ENCODE measurements at regions not wholly inside any gene's neighbourhood (a gene's known extent, or its start where the extent isn't known, plus 50 kb on each side); places are given as distances from the start of the nearest gene placed in this dataset.

DNA sequence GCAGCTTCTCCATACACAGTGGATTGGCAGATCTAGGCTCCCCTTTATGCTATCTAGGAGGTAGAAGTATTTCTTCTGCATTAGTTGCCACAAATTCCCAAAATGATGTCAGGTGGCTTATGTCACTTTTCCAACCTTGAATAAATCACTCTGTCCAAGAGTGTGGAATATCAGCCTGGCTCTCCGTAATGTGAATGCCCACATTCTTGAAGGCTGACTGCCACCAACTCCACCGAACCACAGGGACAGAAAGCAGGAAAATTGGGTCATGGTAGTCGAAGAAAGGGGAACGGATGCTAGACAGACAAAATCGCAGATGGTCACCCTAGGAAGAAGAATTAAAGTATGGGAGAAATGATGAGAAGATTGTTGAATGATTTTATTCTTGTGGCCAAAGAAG, 624.9 kb upstream of the CDH2 start:
- no peak for DNase-seq (ENCODE audit: low read depth in 1 of 2, low spot score in 1 of 2)
- Histone ChIP-seq H3K4me3 (replicated peaks; ENCODE audit: insufficient read depth, low read length) (no peak overlapping the region), H3K27ac (replicated peaks) (no peak overlapping the region), H3K27me3 (ENCODE audit: insufficient read depth, poor library complexity, severe bottlenecking) (no peaks in the 10 kb centered on the region)
- TF ChIP-seq, protein P1, sequence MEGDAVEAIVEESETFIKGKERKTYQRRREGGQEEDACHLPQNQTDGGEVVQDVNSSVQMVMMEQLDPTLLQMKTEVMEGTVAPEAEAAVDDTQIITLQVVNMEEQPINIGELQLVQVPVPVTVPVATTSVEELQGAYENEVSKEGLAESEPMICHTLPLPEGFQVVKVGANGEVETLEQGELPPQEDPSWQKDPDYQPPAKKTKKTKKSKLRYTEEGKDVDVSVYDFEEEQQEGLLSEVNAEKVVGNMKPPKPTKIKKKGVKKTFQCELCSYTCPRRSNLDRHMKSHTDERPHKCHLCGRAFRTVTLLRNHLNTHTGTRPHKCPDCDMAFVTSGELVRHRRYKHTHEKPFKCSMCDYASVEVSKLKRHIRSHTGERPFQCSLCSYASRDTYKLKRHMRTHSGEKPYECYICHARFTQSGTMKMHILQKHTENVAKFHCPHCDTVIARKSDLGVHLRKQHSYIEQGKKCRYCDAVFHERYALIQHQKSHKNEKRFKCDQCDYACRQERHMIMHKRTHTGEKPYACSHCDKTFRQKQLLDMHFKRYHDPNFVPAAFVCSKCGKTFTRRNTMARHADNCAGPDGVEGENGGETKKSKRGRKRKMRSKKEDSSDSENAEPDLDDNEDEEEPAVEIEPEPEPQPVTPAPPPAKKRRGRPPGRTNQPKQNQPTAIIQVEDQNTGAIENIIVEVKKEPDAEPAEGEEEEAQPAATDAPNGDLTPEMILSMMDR (IDR thresholded peaks at IDR 0.05; ENCODE audit: insufficient read depth, low read length): no peak
- TF ChIP-seq POLR2AphosphoS5 (IDR thresholded peaks at IDR 0.05; ENCODE audit: low read depth) (no peak), GABPA (IDR thresholded peaks at IDR 0.05; ENCODE audit: low read depth) (no peak)

DNA sequence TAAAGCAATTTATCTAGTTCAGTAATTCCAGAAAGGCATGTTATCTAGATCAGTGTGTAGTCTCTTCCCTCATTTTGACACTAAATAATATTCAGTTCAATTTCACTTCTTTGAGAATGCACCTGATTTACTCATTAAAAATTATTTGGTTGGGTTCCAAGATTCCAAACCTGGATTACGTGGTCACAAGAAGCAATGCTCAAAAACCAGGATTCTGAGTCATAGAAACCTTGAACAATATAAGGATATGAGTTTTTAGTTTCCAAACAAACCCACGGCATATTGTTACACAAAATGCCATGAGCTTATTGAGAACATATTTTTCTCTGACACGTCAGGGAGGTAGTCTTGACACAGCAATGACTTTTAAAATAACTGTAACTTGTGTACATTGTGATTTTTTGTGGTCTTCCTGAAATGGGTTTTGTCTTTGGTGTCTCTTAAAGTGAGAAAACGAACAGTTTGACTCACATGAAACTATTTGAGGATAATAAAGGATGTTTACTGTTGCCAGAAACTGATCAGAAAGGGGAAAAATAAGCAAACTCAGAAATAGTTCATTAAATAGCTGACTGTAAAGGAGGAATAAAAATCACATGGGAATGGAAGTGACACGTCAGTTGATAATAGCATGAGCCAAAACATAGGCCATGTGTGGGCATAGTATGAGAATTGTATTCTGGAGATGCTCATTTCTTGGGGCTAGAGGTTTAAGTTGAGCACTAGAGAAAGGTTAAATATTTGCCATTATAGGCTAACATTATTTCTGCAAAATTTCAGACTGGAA, 617.7 kb upstream of the CDH2 start:
- no peak for DNase-seq (ENCODE audit: low read depth in 1 of 2, low spot score in 1 of 2)
- Histone ChIP-seq H3K27ac (replicated peaks) (no peak overlapping the region), H3K4me3 (replicated peaks; ENCODE audit: insufficient read depth, low read length) (no peak overlapping the region), H3K27me3 (ENCODE audit: insufficient read depth, poor library complexity, severe bottlenecking) (no peaks in the 10 kb centered on the region)
- TF ChIP-seq POLR2AphosphoS5 (IDR thresholded peaks at IDR 0.05; ENCODE audit: low read depth): no peak
- TF ChIP-seq, protein P2, sequence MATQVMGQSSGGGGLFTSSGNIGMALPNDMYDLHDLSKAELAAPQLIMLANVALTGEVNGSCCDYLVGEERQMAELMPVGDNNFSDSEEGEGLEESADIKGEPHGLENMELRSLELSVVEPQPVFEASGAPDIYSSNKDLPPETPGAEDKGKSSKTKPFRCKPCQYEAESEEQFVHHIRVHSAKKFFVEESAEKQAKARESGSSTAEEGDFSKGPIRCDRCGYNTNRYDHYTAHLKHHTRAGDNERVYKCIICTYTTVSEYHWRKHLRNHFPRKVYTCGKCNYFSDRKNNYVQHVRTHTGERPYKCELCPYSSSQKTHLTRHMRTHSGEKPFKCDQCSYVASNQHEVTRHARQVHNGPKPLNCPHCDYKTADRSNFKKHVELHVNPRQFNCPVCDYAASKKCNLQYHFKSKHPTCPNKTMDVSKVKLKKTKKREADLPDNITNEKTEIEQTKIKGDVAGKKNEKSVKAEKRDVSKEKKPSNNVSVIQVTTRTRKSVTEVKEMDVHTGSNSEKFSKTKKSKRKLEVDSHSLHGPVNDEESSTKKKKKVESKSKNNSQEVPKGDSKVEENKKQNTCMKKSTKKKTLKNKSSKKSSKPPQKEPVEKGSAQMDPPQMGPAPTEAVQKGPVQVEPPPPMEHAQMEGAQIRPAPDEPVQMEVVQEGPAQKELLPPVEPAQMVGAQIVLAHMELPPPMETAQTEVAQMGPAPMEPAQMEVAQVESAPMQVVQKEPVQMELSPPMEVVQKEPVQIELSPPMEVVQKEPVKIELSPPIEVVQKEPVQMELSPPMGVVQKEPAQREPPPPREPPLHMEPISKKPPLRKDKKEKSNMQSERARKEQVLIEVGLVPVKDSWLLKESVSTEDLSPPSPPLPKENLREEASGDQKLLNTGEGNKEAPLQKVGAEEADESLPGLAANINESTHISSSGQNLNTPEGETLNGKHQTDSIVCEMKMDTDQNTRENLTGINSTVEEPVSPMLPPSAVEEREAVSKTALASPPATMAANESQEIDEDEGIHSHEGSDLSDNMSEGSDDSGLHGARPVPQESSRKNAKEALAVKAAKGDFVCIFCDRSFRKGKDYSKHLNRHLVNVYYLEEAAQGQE (IDR thresholded peaks at IDR 0.05; ENCODE audit: insufficient replicate concordance, low read depth): no peak
- TF ChIP-seq GABPA (IDR thresholded peaks at IDR 0.05; ENCODE audit: low read depth): no peak
- TF ChIP-seq, protein P1 (IDR thresholded peaks at IDR 0.05; ENCODE audit: insufficient read depth, low read length): no peak
- TF ChIP-seq SPI1 (IDR thresholded peaks at IDR 0.05; ENCODE audit: borderline replicate concordance, low read depth): no peak

DNA sequence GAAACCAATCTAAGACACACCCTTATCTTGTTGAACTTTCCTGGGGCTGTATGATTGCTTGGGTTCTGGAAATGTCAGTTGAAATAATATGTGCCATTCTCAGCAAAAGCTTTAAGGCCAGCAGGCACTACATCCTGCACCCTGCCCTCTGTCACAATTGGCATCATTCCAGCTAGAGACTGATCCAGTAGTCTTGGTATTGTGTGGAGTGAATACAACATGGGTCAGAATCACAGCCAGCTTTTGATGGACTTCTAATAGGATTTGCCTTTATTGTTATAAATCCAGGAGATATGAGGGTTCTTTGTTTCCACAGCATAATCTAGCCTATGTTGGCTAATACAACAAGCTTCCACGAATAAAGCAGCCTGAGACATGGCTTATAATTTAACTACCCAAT, 617.0 kb upstream of the CDH2 start:
- H3K27ac ChIP-seq (replicated peaks): no peak overlapping the region
- DNase-seq (ENCODE audit: low read depth in 1 of 2, low spot score in 1 of 2): no peak
- no peak overlapping the region for H3K4me3 ChIP-seq (replicated peaks; ENCODE audit: insufficient read depth, low read length)
- H3K27me3 ChIP-seq (ENCODE audit: insufficient read depth, poor library complexity, severe bottlenecking): no peaks in the 10 kb centered on the region
- TF ChIP-seq, protein P2 (IDR thresholded peaks at IDR 0.05; ENCODE audit: insufficient replicate concordance, low read depth): no peak
- TF ChIP-seq POLR2AphosphoS5 (IDR thresholded peaks at IDR 0.05; ENCODE audit: low read depth) (no peak), GABPA (IDR thresholded peaks at IDR 0.05; ENCODE audit: low read depth) (no peak), SPI1 (IDR thresholded peaks at IDR 0.05; ENCODE audit: borderline replicate concordance, low read depth) (no peak)
- TF ChIP-seq, protein P1 (IDR thresholded peaks at IDR 0.05; ENCODE audit: insufficient read depth, low read length): no peak
